HG02870 (cell line): ENCODE measurements at regions not wholly inside any gene's neighbourhood (a gene's known extent, or its start where the extent isn't known, plus 50 kb on each side); places are given as distances from the start of the nearest gene placed in this dataset.

Experiments used
- ATAC-seq: cut with Tn5 transposase; IDR thresholded peaks from one replicate; pipeline ENCODE4 v1.9.1; 2021; ENCODE audit warnings: mild to moderate bottlenecking, moderate library complexity; ENCODE audit not compliant: unreplicated experiment

GRCh38 chr12:93174473-93174872 lies 203.3 kb upstream of the NUDT4 start:
- no peak for ATAC-seq

DNA sequence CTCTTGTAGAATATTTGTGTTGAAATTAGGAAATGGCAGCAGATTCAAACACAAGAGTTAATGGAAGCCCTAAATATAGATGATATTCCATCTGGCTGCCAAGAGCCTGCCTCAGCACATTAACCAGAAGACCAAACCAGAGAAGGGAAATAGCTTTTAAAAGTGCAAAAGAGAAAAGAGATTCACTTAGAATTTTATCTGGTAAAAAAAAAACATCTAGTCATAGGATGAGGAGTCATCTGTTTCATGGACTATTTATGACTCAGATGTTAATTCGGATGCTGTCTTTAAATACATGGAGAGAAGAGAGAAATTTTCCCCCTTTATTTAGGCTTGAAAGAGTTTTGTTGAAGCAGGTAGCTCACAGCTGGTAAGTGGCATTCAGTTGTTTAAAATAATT lies 201.6 kb upstream of the NUDT4 start:
- ATAC-seq, result no peak

DNA sequence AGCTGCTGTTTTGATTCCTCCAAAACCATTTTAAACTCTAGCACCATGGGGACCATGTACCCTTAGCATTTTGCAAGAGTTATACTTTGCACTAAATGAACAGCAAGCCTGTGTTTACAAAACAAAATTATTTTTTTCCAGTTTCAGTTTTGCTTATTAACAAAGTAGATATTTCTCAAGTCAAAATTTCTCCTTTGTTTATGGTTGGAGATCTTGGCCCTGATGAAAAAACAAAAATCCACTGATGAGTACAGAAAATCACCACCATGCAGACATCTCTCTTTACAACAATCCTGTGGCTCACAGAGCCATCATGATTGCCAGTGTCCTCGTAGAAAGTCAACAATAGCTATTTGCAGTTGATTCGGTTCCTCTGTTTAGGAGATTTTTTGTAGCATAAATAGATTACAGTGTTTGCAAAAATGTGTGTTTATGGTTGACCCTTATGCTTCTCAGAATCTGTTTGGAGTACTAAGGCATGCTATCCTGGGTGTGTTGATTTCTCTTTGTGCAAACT lies 201.1 kb upstream of the NUDT4 start:
- ATAC-seq, result no peak

GRCh38 chr12:93177208-93178153 lies 200.2 kb upstream of the NUDT4 start:
- ATAC-seq, result no peak

DNA sequence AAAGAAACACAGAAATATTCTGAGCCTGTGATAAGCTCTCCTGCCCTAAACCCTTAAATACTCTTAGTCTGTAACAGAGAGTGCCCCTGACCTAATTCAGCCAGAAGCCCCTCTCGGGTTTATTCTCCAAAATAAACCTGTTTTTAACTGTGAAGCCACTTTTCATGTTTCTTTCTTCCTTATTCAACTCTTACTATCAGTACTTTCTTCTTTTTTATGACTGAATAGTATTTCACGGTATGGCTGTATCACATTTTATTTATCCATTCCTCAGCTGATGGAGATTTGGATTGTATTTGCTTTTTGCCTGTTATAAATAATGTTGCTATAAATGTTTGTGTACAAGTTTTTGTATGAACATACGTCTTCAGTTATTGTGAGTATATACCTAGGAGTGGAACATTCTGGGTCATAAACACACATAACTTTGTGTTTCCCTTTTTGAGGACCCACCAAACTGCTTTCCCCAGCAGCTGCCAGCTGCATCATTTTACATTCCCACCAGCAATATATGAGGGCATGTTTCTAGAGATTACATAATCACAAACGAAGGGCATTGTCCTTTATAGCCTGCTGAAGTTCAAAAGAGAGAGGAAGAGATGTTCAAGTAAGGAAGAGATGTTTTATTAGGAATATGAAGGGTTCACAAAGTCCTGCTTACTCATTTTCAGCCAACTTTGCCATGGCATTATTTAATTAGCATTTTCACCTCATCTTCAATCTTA lies 199.4 kb upstream of the NUDT4 start:
- no peak for ATAC-seq

DNA sequence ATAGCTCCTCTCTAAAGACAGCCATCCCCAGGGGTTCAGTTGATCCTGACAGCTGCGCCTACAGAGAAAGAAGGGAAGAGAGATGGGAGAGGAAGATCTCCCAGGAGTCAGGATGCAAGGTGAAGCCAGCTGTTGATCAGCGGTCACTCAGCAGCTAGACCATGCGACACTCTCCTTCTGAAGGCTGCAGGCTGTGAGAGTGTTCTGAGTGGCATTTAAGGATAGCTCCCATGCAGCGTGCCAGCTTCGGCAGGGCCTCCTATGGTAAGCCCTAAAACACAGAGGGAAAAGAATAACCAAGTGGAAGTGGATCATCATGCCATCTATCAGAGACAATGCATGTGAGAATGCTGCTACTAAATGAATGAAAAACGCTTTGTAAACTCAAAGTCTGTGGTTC lies 197.9 kb upstream of the NUDT4 start:
- ATAC-seq, result no peak

DNA sequence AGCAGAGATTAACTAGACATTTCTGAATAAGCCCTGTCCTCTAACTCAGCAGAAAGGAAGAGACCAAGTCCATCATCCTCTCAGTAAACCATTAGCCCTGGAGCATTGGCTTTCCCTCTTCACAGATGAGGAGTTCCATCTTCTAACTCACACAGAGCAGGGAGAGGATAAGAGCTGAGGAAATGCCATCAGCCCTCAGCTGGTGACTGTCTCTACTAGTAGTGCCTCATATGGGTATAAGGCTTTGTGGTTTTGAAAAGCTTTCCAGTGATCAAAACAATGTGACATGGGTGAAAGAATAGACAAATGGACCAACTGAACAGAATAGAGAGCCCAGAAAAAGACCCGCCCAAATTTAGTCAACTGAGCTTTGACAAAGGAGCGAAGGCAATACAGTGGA lies 197.2 kb upstream of the NUDT4 start:
- no peak for ATAC-seq

- ATAC-seq, result no peak
These were observed 196.2 kb upstream of the NUDT4 start for GRCh38 chr12:93181409-93181965.

DNA sequence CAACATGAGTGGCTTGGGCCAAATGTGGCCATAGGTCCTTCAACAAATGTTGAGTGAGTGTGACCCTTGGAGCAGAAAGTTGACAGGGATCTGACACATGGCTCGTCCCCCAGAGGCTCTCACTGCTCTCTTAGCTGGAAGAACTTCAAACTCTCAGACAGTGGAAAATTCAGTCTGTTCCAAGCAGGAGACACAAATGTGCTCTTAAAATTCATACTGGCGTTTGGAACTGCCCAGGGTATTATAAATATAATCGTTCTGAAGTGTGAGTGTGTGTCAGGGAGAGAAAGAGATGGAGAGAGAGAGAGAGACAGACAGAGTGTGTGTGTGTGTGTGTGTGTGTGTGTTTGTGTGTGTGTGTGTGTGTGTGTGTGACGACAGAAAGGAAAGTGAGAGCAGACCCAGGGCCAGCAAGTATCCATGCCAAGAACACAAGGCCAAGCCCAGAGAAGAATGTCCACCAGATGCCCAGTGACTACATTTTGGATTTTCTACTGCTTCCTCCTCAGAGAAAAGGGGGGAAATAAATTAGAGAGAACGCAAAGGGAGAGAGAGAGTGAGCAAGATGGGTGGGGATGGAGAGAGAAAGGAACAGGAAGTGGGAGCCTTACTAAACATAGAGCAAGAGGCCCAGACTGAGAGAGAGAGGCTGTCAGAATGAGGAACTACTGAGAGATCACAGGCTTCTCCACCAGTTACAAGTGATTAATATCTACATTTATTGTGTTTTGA lies 193.6 kb upstream of the NUDT4 start:
- ATAC-seq, result peak; percentile 91

- no peak for ATAC-seq
These were observed 192.9 kb upstream of the NUDT4 start for GRCh38 chr12:93184672-93185368.

- no peak for ATAC-seq
These were observed 192.4 kb upstream of the NUDT4 start for GRCh38 chr12:93185369-93185741.

DNA sequence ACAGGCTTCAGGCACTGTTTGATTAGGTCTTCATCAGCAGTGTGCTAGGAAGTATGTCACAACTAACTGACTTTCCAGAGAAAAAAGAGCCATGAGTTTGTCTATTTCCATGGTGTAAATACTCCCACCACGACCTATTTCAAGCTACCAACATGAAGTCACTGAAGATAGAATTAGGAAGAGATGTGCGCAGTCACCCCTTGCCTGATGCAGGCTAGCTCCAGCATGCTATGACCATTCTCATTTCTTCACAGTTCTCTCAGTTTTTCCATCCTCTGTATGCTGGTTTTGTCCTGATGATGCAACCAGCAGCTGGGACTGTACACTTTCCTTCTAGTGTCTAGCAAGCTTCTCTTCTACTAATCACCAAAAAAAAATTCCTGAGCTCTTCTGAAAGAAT lies 191.6 kb upstream of the NUDT4 start:
- no peak for ATAC-seq

GRCh38 chr12:93186621-93187020 lies 191.1 kb upstream of the NUDT4 start:
- ATAC-seq, result no peak

DNA sequence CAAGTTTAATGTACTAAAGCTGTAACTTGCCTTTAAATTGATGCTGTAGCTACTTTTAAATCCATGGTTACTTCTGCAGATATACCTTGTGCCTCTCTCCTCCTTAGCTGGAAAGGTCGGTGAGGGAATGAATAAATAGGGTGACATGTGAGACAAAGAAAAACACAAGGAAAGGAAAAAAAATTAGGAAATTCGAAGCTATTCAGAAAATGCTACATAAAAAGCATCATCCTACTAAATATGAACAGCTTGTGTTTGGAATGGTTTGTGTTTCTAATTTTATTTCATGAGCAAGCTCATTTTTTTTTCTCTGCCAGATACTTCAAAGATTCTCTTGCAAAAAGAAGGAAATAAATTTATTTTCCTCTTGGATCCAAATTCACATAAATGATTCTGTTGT lies 186.3 kb upstream of the NUDT4 start:
- no peak for ATAC-seq

DNA sequence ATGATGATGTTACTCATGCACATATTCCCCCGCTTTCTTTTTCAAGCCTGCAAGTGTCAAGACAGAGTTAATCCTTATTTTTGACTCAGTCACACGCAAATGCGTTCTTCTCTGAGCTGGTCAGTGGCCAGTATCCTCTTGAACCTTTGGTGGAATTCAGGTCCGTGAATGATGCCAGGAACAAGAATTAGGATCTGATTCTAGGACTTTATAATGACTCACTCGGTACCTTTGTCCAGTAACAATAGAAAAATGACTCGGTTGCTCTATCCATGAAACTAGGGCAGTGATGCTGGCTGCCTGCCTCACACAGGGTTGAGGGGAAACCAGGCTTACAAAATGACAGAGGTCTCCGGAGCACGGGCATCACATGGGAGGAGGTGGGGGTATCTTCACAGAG lies 185.8 kb upstream of the NUDT4 start:
- no peak for ATAC-seq

GRCh38 chr12:93192878-93193277 lies 184.8 kb upstream of the NUDT4 start:
- ATAC-seq, result no peak

DNA sequence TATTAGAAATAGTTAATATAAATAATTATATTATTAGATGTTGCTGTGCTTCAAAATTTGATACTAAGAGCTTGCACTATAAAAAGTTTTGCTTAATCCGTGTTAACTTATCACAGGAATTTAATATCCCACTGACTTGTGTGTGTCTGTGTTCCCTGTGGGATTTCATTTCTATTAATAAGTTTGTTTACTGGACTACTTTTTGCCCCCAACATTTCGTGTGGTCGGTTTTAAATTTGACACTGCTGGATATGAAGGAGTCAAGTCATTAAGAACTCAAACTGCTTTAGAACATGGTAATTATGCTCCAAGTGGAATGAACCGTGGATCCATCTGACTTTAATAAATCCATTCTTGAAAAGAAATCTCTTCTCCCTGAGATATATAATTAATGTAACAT lies 182.2 kb upstream of the NUDT4 start:
- ATAC-seq, result no peak

DNA sequence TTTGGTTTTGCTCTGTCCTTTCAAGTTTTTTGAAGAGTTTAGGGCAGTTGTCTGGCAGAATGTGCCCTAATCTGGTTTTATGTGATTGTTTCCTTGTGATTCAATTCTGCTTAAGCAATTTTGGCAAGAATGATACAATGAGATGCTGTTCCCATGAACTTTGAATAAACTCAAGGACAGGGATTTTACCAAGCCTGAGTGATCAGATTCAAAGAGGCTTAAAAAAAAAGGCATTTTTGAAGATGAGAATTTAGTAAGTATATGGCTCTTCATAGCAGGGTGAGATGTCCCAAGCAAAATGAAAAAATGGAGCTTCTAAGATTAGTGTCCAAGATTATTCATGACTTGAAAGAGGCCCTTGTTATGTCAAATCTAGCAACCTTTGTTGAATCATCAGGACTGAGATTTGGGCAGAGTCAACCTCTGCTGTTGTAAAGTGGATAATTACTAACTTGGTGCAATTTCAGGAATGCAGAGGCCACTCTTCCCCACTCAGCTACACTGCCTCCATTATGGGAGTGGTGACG lies 180.6 kb upstream of the NUDT4 start:
- ATAC-seq, result no peak

GRCh38 chr12:93198086-93198485 lies 179.6 kb upstream of the NUDT4 start:
- no peak for ATAC-seq

DNA sequence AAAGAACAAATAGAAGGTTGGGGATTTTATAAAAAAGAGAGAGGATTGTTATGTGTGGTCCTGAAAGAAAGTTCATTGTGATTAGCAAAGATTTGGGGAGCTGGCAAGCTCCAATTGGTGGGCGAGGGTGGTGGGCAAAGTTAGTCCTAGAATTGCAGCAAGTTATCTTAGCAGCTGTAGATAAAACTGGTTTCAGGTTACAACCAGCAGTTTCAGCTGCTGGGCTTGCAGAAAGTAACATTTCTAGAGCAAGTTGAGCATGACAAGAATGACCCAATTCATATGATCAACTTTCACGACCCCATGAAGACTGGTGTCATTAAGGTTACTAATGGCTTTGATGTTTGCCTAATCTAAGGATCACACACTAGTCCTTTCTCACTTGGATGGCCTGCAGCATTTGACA lies 177.9 kb upstream of the NUDT4 start:
- ATAC-seq, result no peak
